ENCODE measurements at regions not wholly inside any gene's neighbourhood (a gene's known extent, or its start where the extent isn't known, plus 50 kb on each side); places are given as distances from the start of the nearest gene placed in this dataset.

DNA sequence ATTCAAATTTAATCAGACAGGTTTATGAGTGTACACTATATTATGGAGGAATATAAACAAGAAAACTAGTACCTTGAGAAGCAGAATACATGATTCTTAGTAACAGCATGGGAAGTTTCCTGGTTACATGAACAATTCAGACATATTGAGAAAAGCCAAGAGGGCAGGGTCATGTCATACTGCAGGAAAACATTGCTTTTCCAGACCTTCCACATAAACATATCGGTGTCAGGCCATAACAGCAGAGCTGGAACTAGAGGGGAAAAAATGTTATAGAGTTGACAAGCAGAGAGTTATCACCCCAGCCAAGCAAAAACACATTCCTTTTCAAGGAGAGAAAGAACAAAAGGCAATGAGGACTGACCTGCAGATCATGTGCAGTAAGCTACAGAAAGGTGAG is 74.7 kb upstream of the ZNF236 start:
- H3K27me3 Mint-ChIP-seq = no peaks in the 10 kb centered on the region
- peaks cover 23% of the 10 kb centered on the region for H3K9me3 Mint-ChIP-seq
- no peaks in the 10 kb centered on the region for H3K36me3 Mint-ChIP-seq (ENCODE audit: low read depth)
- H3K27ac Mint-ChIP-seq = no peak overlapping the region
- H3K4me1 Mint-ChIP-seq (ENCODE audit: low read depth) = no peaks in the 10 kb centered on the region
- intact Hi-C loops (cut with micrococcal nuclease) = no loop called here
- no peak overlapping the region for H3K4me3 Mint-ChIP-seq

- Mint-ChIP-seq H3K36me3 (ENCODE audit: low read depth) (no peaks in the 10 kb centered on the region), H3K9me3 (no peaks in the 10 kb centered on the region), H3K27me3 (peaks cover 19% of the 10 kb centered on the region), H3K27ac (no peak overlapping the region), H3K4me1 (ENCODE audit: low read depth) (peaks cover 15% of the 10 kb centered on the region), H3K4me3 (no peak overlapping the region)
- intact Hi-C loops (cut with micrococcal nuclease) = no loop called here
These were observed 81.0 kb upstream of the ZNF236 start for GRCh38 chr18:76741346-76741745.

DNA sequence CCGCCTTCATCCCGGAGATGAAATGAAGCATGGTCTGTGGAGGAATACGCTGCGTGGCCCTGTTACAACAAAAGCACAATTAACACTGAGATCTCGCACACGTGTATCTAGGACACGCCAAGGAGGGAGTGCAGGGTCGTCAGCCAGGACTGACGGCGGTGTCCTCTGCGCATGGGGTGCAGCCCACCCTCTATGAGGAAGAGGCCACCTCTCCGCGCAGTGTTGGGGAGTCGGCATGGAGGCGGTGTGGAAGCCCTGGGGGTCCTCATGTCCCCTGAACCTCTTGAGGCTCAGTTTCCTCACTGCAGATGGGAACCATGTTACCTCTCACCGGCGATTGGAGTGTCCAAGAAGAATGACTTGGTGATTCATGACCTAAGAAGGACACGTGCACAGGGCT is 86.0 kb upstream of the ZNF236 start:
- intact Hi-C loops (cut with micrococcal nuclease) = no loop called here
- peaks cover 15% of the 10 kb centered on the region for H3K4me1 Mint-ChIP-seq (ENCODE audit: low read depth)
- H3K4me3 Mint-ChIP-seq = no peak overlapping the region
- no peak overlapping the region for H3K27ac Mint-ChIP-seq
- no peaks in the 10 kb centered on the region for H3K36me3 Mint-ChIP-seq (ENCODE audit: low read depth)
- no peaks in the 10 kb centered on the region for H3K9me3 Mint-ChIP-seq
- H3K27me3 Mint-ChIP-seq = peaks cover 11% of the 10 kb centered on the region

DNA sequence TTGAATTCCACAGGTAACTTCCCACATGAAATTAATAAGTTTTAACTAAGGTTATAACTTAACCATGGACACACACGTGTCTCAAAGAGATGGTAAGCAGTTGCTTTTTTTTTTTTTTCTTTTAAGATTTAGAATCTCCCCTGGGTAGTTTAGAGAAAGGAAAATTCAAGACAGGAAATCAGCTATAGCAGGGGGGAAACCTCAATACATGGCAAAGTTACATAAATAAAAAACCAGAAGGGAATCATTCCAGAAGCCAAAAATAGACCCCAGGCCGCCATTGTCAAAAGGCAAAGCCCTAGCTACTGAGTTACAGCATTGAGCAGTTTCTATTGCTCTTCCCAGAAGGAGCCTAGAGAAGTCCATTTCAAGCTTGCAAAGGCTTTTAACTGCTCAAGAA is 91.5 kb upstream of the ZNF236 start:
- H3K36me3 Mint-ChIP-seq (ENCODE audit: low read depth) = no peaks in the 10 kb centered on the region
- peaks cover 12% of the 10 kb centered on the region for H3K9me3 Mint-ChIP-seq
- H3K27me3 Mint-ChIP-seq = peaks cover 2% of the 10 kb centered on the region
- no peak overlapping the region for H3K27ac Mint-ChIP-seq
- intact Hi-C loops (cut with micrococcal nuclease) = no loop called here
- no peak overlapping the region for H3K4me3 Mint-ChIP-seq
- peaks cover 19% of the 10 kb centered on the region for H3K4me1 Mint-ChIP-seq (ENCODE audit: low read depth)

DNA sequence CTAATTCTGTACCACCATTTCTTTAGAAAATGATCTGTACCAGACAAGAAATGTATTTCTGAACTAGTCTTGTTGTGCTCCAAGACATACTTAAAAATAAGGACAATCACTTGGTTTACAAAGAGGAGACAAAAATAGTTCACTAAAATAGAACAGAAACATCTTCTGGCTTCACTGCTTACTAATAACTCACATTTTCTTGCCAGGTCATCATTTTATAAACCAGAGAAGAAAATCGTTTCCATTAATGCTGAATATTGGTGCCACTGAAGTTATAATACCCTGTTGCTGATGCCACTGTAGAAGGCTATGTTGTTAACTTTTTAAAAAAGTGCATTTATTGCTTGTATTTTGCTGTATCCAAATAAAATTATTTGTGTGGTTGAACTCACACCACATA is 94.8 kb upstream of the ZNF236 start:
- intact Hi-C loops (cut with micrococcal nuclease) = no loop called here
- no peaks in the 10 kb centered on the region for H3K27me3 Mint-ChIP-seq
- H3K36me3 Mint-ChIP-seq (ENCODE audit: low read depth) = no peaks in the 10 kb centered on the region
- H3K4me3 Mint-ChIP-seq = no peak overlapping the region
- H3K9me3 Mint-ChIP-seq = peaks cover 12% of the 10 kb centered on the region
- H3K27ac Mint-ChIP-seq = no peak overlapping the region
- peaks cover 19% of the 10 kb centered on the region for H3K4me1 Mint-ChIP-seq (ENCODE audit: low read depth)

DNA sequence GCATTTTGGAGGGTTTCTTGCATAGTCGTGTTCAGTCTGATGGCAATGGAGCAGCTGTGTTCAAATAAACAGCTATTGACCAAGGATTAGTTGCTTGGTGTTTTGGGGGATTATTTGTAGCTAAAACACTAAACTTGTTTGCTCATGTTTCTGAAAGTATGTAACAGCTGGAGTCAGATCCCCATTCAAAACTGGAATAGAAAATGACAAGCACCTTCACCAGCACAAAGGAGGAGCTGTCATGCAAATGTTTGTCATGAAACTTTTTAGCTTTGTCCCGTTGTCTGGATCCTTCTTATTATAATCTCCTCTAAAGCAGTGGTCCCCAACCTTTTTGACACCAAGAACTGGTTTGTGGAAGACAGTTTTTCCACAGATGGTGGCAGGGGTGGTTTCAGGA is 96.9 kb upstream of the ZNF236 start:
- Mint-ChIP-seq H3K4me3 (no peak overlapping the region), H3K9me3 (peaks cover 12% of the 10 kb centered on the region), H3K4me1 (ENCODE audit: low read depth) (peaks cover 25% of the 10 kb centered on the region), H3K27me3 (no peaks in the 10 kb centered on the region), H3K27ac (no peak overlapping the region), H3K36me3 (ENCODE audit: low read depth) (no peaks in the 10 kb centered on the region)
- intact Hi-C loops (cut with micrococcal nuclease) = no loop called here

GRCh38 chr18:76722224-76723061 is 99.9 kb upstream of the ZNF236 start:
- H3K36me3 Mint-ChIP-seq (ENCODE audit: low read depth) = no peaks in the 10 kb centered on the region
- H3K4me3 Mint-ChIP-seq = no peak overlapping the region
- intact Hi-C loops (cut with micrococcal nuclease) = no loop called here
- no peak overlapping the region for H3K27ac Mint-ChIP-seq
- no peaks in the 10 kb centered on the region for H3K9me3 Mint-ChIP-seq
- H3K27me3 Mint-ChIP-seq = no peaks in the 10 kb centered on the region
- H3K4me1 Mint-ChIP-seq (ENCODE audit: low read depth) = peaks cover 11% of the 10 kb centered on the region

- H3K4me1 Mint-ChIP-seq (ENCODE audit: low read depth) = peaks cover 11% of the 10 kb centered on the region
- H3K27ac Mint-ChIP-seq = no peak overlapping the region
- no peaks in the 10 kb centered on the region for H3K27me3 Mint-ChIP-seq
- H3K9me3 Mint-ChIP-seq = no peaks in the 10 kb centered on the region
- intact Hi-C loops (cut with micrococcal nuclease) = no loop called here
- no peak overlapping the region for H3K4me3 Mint-ChIP-seq
- H3K36me3 Mint-ChIP-seq (ENCODE audit: low read depth) = no peaks in the 10 kb centered on the region
These were observed 101.0 kb upstream of the ZNF236 start for GRCh38 chr18:76721207-76721996.

- Mint-ChIP-seq H3K4me1 (ENCODE audit: low read depth) (peaks cover 11% of the 10 kb centered on the region), H3K27me3 (no peaks in the 10 kb centered on the region), H3K4me3 (no peak overlapping the region), H3K9me3 (no peaks in the 10 kb centered on the region), H3K27ac (no peak overlapping the region), H3K36me3 (ENCODE audit: low read depth) (no peaks in the 10 kb centered on the region)
- intact Hi-C loops (cut with micrococcal nuclease) = no loop called here
These were observed 101.7 kb upstream of the ZNF236 start for GRCh38 chr18:76720683-76721082.

GRCh38 chr18:76715012-76715610 is 107.2 kb upstream of the ZNF236 start:
- H3K36me3 Mint-ChIP-seq (ENCODE audit: low read depth) = no peaks in the 10 kb centered on the region
- no peaks in the 10 kb centered on the region for H3K9me3 Mint-ChIP-seq
- intact Hi-C loops (cut with micrococcal nuclease) = no loop called here

GRCh38 chr18:76713432-76713831 is 108.9 kb upstream of the ZNF236 start:
- no peak overlapping the region for H3K27ac Mint-ChIP-seq

More at GRCh38 chr18:76715012-76715610, 107.2 kb upstream of the ZNF236 start:
- Mint-ChIP-seq H3K4me3 (no peak overlapping the region), H3K4me1 (ENCODE audit: low read depth) (peaks cover 13% of the 10 kb centered on the region), H3K27ac (no peak overlapping the region), H3K27me3 (peaks cover 1% of the 10 kb centered on the region)

DNA sequence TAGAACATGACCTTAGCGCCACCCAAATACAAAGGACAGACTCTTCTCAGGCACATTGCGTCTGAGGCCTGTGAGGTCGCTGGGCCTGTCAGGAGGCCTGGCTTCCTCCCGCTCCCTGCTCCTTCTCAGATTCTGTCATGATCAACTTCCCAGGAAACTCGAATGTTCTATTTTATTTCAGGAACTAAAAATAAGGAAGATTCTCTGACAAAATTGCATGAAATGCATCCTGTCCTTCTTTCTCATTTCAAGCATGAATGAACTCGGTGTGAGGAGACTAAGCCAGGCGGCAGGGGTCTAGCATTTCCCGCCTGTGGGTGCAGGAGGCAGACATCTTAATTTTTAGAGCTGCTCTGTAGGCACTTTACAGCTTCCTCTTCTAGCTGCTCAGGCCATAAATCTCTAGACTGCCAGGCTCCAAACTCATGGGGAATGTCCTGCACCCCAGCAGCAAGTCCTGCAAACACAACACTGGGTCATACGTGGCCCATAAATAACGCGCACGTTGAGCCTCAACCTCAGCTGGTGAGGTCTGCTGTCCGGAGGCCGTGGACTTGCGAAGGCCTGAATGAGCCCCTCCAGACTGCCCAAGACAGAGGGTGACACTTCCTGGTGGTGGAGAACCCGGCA is 109.7 kb upstream of the ZNF236 start:
- H3K36me3 Mint-ChIP-seq (ENCODE audit: low read depth) = no peaks in the 10 kb centered on the region
- peak overlapping the region; percentile 33 for H3K27ac Mint-ChIP-seq

More at GRCh38 chr18:76713432-76713831, 108.9 kb upstream of the ZNF236 start:
- no peaks in the 10 kb centered on the region for H3K36me3 Mint-ChIP-seq (ENCODE audit: low read depth)
- H3K9me3 Mint-ChIP-seq = no peaks in the 10 kb centered on the region
- H3K27me3 Mint-ChIP-seq = peaks cover 1% of the 10 kb centered on the region
- H3K4me1 Mint-ChIP-seq (ENCODE audit: low read depth) = peaks cover 18% of the 10 kb centered on the region
- no peak overlapping the region for H3K4me3 Mint-ChIP-seq
- intact Hi-C loops (cut with micrococcal nuclease) = no loop called here

DNA sequence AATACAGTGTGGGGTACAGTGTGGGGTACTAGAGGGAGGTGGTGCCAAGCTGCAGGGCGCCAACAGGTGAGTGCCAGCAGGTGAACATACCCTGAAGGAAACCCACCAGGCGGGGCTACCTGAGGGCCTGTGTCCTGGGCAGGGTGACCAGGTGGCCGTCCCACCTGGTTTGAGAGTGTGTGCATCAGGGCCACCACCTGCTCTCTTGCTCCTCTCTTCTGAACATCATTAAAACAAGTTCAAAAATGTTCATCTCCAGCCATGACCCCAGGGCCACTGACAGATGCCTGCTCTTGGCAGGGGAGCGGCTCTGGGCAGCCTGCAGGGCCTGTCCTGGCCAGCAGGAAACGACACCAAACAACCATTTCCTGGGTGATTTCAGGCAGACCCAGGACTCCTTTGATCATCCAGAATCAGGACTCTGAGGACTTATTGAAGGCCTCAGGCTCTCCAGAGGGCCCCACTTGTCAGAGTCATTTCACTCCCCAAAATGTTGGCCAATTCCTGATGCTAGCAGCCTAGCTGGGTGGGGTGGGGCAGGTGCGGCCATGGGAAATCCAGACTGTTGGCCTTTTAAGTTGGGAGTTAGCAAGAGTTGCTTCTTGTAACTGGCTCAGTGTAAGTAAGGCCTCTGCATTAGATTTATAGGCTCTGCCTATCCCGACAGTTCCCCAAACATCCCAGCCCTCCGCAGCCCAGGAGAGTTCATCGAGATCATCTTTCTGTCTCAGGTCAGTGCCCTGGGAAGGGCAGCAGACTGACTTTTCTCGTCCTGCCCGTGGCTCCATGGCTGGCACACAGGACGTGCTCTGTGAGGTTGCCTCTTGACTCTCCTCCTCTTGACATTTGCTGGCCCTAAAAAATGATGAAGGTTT is 111.5 kb upstream of the ZNF236 start:
- peaks cover 1% of the 10 kb centered on the region for H3K27me3 Mint-ChIP-seq
- no peak overlapping the region for H3K27ac Mint-ChIP-seq
- no peaks in the 10 kb centered on the region for H3K9me3 Mint-ChIP-seq
- no peaks in the 10 kb centered on the region for H3K36me3 Mint-ChIP-seq (ENCODE audit: low read depth)
- no peak overlapping the region for H3K4me3 Mint-ChIP-seq
- intact Hi-C loops (cut with micrococcal nuclease) = no loop called here
- H3K4me1 Mint-ChIP-seq (ENCODE audit: low read depth) = peaks cover 18% of the 10 kb centered on the region

More for the DNA sequence above, 109.7 kb upstream of the ZNF236 start:
- intact Hi-C loops (cut with micrococcal nuclease) = no loop called here
- Mint-ChIP-seq H3K4me3 (no peak overlapping the region), H3K27me3 (peaks cover 1% of the 10 kb centered on the region), H3K4me1 (ENCODE audit: low read depth) (peaks cover 18% of the 10 kb centered on the region), H3K9me3 (no peaks in the 10 kb centered on the region)
